Muscle of back (tissue), 3 donors: ENCODE measurements at regions not wholly inside any gene's neighbourhood (a gene's known extent, or its start where the extent isn't known, plus 50 kb on each side); places are given as distances from the start of the nearest gene placed in this dataset.
"Not testable (repeated sequence)": the region's sequence is repeated elsewhere in the genome, so short reads cannot be mapped to it uniquely, and the experiment has no call there.

Experiments
- DNase-seq, 3 donors: peaks; one replicate each; pipeline versions ENCODE4 v3.0.0 to v3.0.0-alpha.2; 2013

- DNase-seq = no peak
Observed at GRCh38 chr4:106594291-106594952, 225.8 kb upstream of the GIMD1 start.

GRCh38 chr4:106588891-106589290 lies 220.3 kb upstream of the GIMD1 start:
- peak in 1 of 3 donors; percentile 33 for DNase-seq

DNA sequence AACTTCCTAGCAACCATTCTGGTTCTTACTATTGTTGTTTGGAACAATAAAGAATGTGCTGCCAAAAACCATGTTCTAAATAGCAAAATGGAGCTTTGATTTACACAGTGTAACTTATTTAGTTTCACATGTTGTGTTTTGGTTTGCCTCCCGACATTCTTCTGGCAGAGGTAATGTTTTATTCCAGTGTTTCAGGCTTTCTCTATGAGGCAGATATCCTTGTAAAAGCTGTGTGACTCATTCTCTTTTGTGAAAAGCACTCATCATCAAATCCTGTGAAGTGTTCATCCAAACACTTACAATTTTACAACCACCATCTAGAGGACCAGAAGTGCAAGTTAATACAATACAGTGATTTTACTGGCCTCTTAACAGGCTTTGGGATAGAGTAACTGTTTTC lies 219.0 kb upstream of the GIMD1 start:
- DNase-seq = peak; percentile 65 to 82 (median 70)

GRCh38 chr4:106585915-106586349 lies 217.4 kb upstream of the GIMD1 start:
- DNase-seq = no peak

DNA sequence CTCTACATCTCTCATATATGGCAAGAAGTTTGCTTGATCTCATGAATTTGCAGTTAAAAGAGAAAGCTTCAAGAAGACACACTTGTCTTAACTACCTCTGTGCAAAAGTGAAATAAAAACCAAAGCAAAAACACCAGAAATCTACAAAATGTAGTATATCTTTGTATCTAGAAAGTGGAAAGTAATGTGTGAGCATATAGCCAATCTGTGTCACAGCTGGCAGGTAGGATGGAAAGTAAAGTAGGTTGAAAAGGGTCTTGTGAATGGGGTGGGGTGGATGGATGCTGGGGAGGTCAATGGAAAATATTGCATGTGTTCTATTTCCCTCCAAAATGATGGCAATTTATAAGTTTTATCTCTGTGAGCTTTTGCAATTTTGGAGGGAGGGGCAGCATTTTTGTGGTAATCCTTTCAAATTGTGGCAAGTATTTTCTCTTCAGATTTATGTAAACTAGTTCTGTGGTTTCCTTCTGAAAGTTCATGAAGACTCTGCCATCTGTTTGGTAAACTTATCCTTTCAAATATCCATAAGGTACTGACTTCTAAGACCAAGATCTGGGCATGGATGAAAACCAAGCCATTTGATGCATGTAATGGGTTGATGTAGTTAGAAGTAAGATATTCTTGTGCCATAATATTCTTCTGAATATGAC lies 215.9 kb upstream of the GIMD1 start:
- DNase-seq = peak in 1 of 3 donors; percentile 32

DNA sequence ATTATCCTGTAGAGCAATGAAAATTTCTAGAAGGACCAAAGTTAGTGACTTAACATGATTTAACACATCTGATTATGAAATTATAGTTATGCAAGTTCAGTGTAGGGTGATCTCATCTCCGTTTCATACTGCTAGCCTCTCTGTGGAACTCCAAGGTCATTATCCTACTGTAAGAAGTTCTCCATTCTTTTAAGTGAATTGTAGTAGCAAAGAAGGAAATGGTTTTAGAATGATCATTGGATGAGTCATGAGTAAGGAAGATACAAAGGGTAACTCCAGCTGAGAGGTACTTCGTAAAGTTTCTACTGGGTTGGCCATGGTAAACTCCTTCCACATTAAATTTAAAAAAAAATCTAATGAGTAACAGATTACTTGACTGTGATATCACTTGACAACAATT lies 215.0 kb upstream of the GIMD1 start:
- DNase-seq = peak in 2 of 3 donors; percentile 45 to 91

DNA sequence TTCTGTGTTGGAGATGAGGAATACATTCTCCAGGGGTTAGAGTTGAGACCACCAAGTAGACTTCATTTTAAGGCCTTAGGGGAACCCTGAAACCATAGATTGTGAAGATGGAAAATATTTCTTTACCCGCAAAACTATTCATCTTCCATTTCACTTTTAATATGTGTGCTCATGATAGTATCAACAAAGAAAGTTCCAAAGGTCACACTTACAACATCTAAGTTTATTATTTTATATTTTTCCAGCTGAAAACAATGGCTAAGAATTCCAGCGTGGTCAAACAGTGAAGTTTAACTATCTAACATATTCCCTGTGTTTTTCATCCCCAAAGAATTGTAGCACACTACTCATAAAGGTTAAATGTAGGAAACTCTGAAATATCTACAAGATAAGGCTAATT lies 214.5 kb upstream of the GIMD1 start:
- no peak for DNase-seq

DNA sequence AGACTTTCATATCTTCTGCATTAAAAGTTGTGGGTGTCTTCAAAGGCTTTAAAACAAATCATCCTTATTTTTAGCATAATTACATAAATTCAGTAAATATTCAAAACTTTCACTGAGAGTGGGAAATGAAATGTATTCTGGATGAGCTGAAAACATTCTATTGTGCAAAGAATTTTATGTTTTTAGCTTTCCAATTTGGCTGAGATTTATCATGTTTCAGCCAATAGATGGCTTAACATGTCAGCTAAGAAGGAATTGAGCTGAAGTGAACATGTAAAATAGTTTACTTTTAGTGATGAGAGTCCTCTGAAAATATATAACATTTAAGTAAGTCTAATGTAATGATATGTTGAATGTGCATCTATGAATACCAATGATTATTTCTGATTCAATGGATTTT lies 213.5 kb upstream of the GIMD1 start:
- DNase-seq = peak in 2 of 3 donors; percentile 27 to 64

- DNase-seq = peak in 1 of 3 donors; percentile 52
Observed at GRCh38 chr4:106579236-106579635, 210.7 kb upstream of the GIMD1 start.

- peak; percentile 86 to 95 (median 87) for DNase-seq
Observed at GRCh38 chr4:106569146-106570031, 200.8 kb upstream of the GIMD1 start.

DNA sequence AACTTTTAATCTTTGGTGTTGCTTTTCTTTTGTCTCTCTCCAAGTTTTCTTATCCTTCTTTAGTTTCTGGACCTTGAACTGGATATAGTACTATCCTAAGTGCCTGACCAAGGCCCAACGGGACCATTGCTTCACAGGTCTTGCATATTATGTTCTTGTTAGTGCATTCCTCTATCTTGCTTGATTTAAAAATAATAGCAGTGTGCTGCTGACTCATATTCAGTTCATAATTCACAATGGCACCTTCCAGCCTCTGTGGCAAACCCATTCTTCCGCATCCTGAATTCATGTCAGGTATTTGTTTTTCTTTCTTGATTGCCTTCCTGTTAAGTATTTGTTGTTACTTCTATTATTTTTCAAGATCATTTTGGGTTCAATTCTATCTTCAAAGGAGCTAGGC lies 197.1 kb upstream of the GIMD1 start:
- DNase-seq = no peak

DNA sequence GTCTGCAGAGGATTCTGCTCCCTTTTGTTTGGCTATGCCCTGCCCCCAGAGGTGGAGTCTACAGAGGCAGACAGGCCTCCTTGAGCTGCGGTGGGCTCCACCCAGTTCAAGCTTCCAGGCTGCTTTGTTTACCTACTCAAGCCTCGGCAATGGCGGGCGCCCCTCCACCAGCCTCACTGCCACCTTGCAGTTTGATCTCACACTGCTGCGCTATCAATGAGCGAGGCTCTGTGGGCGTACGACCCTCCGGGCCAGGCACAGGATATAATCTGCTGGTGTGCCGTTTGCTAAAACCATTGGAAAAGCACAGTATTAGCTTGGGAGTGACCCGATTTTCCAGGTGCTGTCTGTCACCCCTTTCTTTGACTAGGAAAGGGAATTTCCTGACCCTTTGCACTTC lies 195.1 kb upstream of the GIMD1 start:
- DNase-seq = not testable (repeated sequence)

DNA sequence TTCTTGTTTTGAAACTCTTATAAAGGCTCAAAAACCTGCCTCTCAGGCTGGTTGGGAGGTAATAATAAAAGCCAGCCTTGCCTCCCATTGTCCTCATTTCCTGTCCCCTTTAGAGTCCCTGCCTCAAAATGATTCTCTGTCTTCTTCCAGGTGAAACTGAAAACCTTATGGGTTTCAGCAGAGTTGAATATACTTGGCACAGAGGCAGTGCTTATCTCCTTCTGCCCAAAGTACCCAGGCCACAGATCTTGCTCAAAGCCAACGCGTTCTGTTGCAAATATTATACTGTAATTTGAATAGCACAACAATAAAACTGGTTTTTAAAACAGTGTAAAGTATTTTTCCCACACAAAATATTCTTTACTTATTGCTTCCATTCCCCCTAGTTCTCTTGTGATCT lies 183.1 kb upstream of the GIMD1 start:
- DNase-seq = no peak

DNA sequence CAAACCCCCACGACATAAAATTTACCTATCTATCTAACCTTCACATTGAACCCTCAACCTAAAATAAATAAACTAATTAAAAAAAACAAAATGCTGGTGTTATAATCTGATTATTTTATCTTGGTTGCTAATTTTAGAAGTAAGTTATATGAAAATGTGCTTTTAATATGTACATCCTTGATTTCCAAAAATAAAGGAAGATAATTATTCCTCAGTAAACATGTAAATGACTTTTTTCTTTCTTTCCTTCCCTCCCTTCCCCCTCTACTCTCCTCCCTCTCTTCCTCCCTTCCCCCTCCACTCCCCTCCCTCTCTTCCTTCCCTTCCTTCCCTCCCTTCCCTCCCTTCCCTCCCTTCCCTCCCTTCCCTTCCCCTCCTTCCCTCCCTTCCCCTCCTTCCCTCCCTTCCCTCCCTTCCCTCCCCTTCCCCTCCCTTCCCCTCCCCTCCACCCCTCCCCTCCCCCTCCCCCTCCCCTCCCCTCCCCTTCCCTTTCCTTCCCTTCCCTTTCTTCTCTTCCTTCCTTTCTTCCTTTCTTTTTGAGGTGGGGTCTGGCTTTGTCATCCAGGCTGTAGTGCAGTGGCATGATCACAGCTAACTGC lies 180.0 kb upstream of the GIMD1 start:
- DNase-seq = no peak

GRCh38 chr4:106546370-106546769 lies 177.8 kb upstream of the GIMD1 start:
- no peak for DNase-seq

GRCh38 chr4:106542609-106543008 lies 174.0 kb upstream of the GIMD1 start:
- DNase-seq = not testable (repeated sequence)

GRCh38 chr4:106541253-106541652 lies 172.7 kb upstream of the GIMD1 start:
- no peak for DNase-seq

DNA sequence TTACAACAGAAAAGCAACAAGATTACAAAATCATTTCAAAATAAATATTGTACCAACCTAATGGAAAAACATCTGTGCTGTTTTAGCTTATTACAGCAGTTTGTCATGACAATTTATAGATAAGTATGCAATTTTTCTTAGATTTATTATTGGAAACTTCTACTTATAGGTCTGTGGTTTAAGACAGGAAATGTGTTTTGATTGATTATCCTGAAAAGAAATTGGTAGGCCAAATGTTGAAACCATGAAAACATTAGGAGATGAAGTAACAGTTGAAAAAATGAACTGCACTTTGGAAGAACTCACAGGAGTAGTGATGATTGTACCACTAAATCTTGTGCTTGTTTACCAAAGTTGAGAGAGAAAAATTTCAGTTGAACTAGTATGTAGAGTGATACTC lies 162.2 kb upstream of the GIMD1 start:
- DNase-seq = peak; percentile 32 to 78 (median 64)

DNA sequence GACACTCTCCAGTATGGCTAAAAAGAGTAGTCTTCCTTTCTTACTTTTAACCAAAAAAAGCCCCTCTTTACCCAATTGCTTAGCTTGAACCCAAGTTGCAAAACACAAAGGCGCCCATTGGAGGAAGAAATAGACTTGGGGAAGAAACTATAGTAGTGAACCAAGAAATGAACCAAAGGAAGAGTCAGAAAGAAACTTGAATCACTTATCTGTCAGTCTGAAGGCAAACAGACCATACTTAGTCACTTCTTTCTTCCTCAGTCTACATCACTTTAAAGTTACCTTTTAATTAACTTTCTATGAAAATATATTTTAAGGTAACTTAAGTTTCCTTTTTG lies 161.4 kb upstream of the GIMD1 start:
- DNase-seq = no peak

- DNase-seq = no peak
Observed at GRCh38 chr4:106529348-106530023, 160.9 kb upstream of the GIMD1 start.

DNA sequence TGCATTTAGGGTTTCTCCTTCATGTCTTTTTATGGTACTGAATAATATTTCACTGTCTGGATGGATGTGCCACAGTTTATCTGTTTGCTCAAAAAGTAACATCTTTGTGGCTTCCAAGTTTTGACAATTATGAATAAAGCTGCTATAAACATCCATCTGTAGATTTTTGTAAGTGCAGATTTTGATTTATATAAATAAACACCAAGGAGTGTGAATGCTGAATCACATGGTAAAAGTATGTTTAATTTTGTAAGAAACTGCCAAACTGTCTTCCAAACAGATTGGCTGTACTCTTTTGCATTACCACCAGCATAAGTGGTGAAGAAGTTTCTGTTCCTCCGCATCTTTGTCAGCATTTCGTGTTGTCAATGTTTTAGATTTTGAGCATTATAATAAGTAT lies 158.7 kb upstream of the GIMD1 start:
- no peak for DNase-seq

DNA sequence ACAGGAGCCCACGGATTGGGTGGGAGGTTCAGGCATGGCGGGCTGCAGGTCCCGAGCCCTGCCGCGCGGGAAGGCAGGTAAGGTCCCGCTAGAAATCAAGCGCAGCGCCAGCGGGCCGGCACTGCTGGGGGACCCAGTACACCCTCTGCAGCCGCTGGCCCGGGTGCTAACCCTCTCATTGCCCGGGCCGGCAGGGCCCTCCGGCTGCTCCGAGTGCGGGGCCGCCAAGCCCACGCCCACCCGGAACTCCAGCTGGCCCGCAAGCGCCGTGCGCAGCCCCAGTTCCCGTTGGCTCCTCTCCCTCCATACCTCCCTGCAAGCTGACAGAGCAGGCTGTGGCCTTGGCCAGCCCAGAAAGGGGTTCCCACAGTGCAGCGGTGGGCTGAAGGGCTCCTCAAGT lies 156.8 kb upstream of the GIMD1 start:
- DNase-seq = not testable (repeated sequence)
